GM23338 (cell line): ENCODE measurements at regions not wholly inside any gene's neighbourhood (a gene's known extent, or its start where the extent isn't known, plus 50 kb on each side); places are given as distances from the start of the nearest gene placed in this dataset.

Experiments used
- ATAC-seq: fragments of 200-7000 bp; cut with Tn5 transposase; 3 replicates; pipeline ENCODE4 v1.9.1; 2020
- DNase-seq: peaks from one replicate; pipeline ENCODE4 v3.0.0-alpha.2; 2015; ENCODE audit warnings: low spot score
- H2AFZ ChIP-seq: fragments of 200-600 bp; sonication (generic); 2 replicates; pipeline ENCODE4 v1.8.0; 2016; ENCODE audit warnings: antibody characterized with exemption, mild to moderate bottlenecking, moderate library complexity
- H3F3A ChIP-seq: fragments of 200-600 bp; sonication (generic); replicated peaks from 2 replicates; pipeline ENCODE4 v1.8.0; 2017; ENCODE audit warnings: antibody characterized with exemption, mixed run types, low read depth
- H3K27ac ChIP-seq: fragments of 200-600 bp; sonication (generic); 2 replicates; pipeline ENCODE4 v1.6.1; 2016; ENCODE audit warnings: low read depth
- H3K27me3 ChIP-seq: fragments of 200-600 bp; sonication (generic); 2 replicates; pipeline ENCODE4 v1.8.0; 2016; ENCODE audit warnings: mild to moderate bottlenecking, mixed run types, moderate library complexity; ENCODE audit not compliant: insufficient read depth
- H3K36me3 ChIP-seq: fragments of 200-600 bp; sonication (generic); 2 replicates; pipeline ENCODE4 v1.8.0; 2016; ENCODE audit warnings: mild to moderate bottlenecking; ENCODE audit not compliant: insufficient read depth
- H3K4me1 ChIP-seq: fragments of 200-600 bp; sonication (generic); 2 replicates; pipeline ENCODE4 v1.8.0; 2016; ENCODE audit warnings: mild to moderate bottlenecking, moderate library complexity; ENCODE audit not compliant: insufficient read depth
- H3K4me2 ChIP-seq: fragments of 200-600 bp; sonication (generic); 2 replicates; pipeline ENCODE4 v1.7.1; 2017; ENCODE audit warnings: mixed run types
- H3K4me3 ChIP-seq: fragments of 200-600 bp; sonication (generic); 2 replicates; pipeline ENCODE4 v1.6.1; 2016; ENCODE audit warnings: mixed run types
- H3K79me2 ChIP-seq: fragments of 200-600 bp; sonication (generic); replicated peaks from 2 replicates; pipeline ENCODE4 v1.8.0; 2017; ENCODE audit warnings: mild to moderate bottlenecking; ENCODE audit not compliant: insufficient read depth
- H3K9me2 ChIP-seq: fragments of 200-600 bp; sonication (generic); 2 replicates; pipeline ENCODE4 v1.8.0; 2017; ENCODE audit not compliant: insufficient read depth
- H4K20me1 ChIP-seq: fragments of 200-600 bp; sonication (generic); replicated peaks from 2 replicates; pipeline ENCODE4 v1.8.0; 2017; ENCODE audit warnings: mild to moderate bottlenecking; ENCODE audit not compliant: insufficient read depth
- H3K27ac Mint-ChIP-seq: 2 replicates; pipeline ENCODE4 v1.8.0; 2020; ENCODE audit warnings: inconsistent platforms, mild to moderate bottlenecking, moderate library complexity, mixed read lengths
- H3K27me3 Mint-ChIP-seq: 3 replicates; pipeline ENCODE4 v1.8.0; 2022; ENCODE audit warnings: low read depth, mild to moderate bottlenecking, moderate library complexity, mixed read lengths, inconsistent platforms; ENCODE audit not compliant: insufficient read depth, poor library complexity
- H3K36me3 Mint-ChIP-seq: 3 replicates; pipeline ENCODE4 v1.8.0; 2021; ENCODE audit warnings: low read depth, mild to moderate bottlenecking, inconsistent platforms, moderate library complexity, mixed read lengths
- H3K4me1 Mint-ChIP-seq: 3 replicates; pipeline ENCODE4 v1.8.0; 2020; ENCODE audit warnings: mild to moderate bottlenecking, inconsistent platforms, mixed read lengths
- H3K4me3 Mint-ChIP-seq: 3 replicates; pipeline ENCODE4 v1.8.0; 2021; ENCODE audit warnings: moderate library complexity, mild to moderate bottlenecking, inconsistent platforms, mixed read lengths
- H3K9me3 Mint-ChIP-seq: 3 replicates; pipeline ENCODE4 v1.8.0; 2020; ENCODE audit warnings: moderate library complexity, mild to moderate bottlenecking, inconsistent platforms, mixed read lengths
- CREB1 ChIP-seq: fragments of 250-450 bp; sonication (Bioruptor Pico); IDR thresholded peaks from 2 replicates; pipeline ENCODE4 v1.5.0; 2020; ENCODE audit warnings: low read depth, mild to moderate bottlenecking, moderate library complexity
- EZH2 ChIP-seq: fragments of 200-600 bp; sonication (generic); IDR thresholded peaks from one replicate; pipeline ENCODE4 v1.8.0; 2017; ENCODE audit warnings: antibody characterized with exemption, mild to moderate bottlenecking, low read depth; ENCODE audit not compliant: unreplicated experiment
- EZH2phosphoT487 ChIP-seq: fragments of 200-600 bp; sonication (generic); IDR thresholded peaks from one replicate; pipeline ENCODE4 v1.8.1; 2018; ENCODE audit warnings: antibody characterized with exemption; ENCODE audit not compliant: unreplicated experiment
- JUNB ChIP-seq: IDR thresholded peaks from one replicate; pipeline ENCODE4 v1.6.1; 2016; ENCODE audit warnings: antibody characterized with exemption; ENCODE audit not compliant: unreplicated experiment
- NANOG ChIP-seq: IDR thresholded peaks from 2 replicates; pipeline ENCODE4 v1.6.1; 2016; ENCODE audit warnings: antibody characterized with exemption, borderline replicate concordance
- POLR2AphosphoS5 ChIP-seq: IDR thresholded peaks from 2 replicates; pipeline ENCODE4 v1.6.1; 2016; ENCODE audit warnings: antibody characterized with exemption, low read depth
- STAT1 ChIP-seq: IDR thresholded peaks from one replicate; pipeline ENCODE4 v1.6.1; 2016; ENCODE audit warnings: antibody characterized with exemption; ENCODE audit not compliant: unreplicated experiment
- ZNF114 ChIP-seq: fragments of 250-450 bp; sonication (Bioruptor Pico); IDR thresholded peaks from 2 replicates; pipeline ENCODE4 v1.5.0; 2020; ENCODE audit warnings: mild to moderate bottlenecking, moderate library complexity
- ZNF331 ChIP-seq: fragments of 250-450 bp; sonication (Bioruptor Pico); IDR thresholded peaks from 2 replicates; pipeline ENCODE4 v1.5.0; 2020; ENCODE audit warnings: low read depth, mild to moderate bottlenecking, moderate library complexity
- TF ChIP-seq, protein P1 (sequence below): IDR thresholded peaks from one replicate; pipeline ENCODE4 v1.6.1; 2018; ENCODE audit warnings: antibody characterized with exemption; ENCODE audit not compliant: unreplicated experiment
- TF ChIP-seq, protein P2 (sequence below), 2 experiments: fragments of 200-600 bp in 1 of 2; sonication (generic) in 1 of 2; conservative IDR thresholded peaks; 2 replicates each; pipeline versions ENCODE4 v1.5.1 to v1.6.1; 2016 to 2017; ENCODE audit warnings: antibody characterized with exemption in 2 of 2, low read depth in 2 of 2, mild to moderate bottlenecking in 2 of 2, moderate library complexity in 1 of 2
- TF ChIP-seq, protein P3 (sequence below): IDR thresholded peaks from 2 replicates; pipeline ENCODE4 v1.6.1; 2016; ENCODE audit warnings: antibody characterized with exemption
- TF ChIP-seq, protein P4 (sequence below): fragments of 250-450 bp; sonication (Bioruptor Pico); IDR thresholded peaks from 2 replicates; pipeline ENCODE4 v1.5.0; 2020; ENCODE audit warnings: mild to moderate bottlenecking, moderate library complexity

GRCh38 chr3:182261041-182261440, 532.3 kb upstream of the ATP11B start:
- Histone ChIP-seq H3K4me1 (peaks cover 7% of the 10 kb centered on the region; the same call in 1 of the 2 replicates), H2AFZ (no peak overlapping the region), H3K36me3 (no peaks in the 10 kb centered on the region), H3F3A (no peaks in the 10 kb centered on the region), H3K4me2 (no peak overlapping the region), H3K79me2 (no peaks in the 10 kb centered on the region), H3K9me2 (no peaks in the 10 kb centered on the region), H4K20me1 (no peaks in the 10 kb centered on the region), H3K27me3 (no peaks in the 10 kb centered on the region), H3K27ac (no peak overlapping the region), H3K4me3 (no peak overlapping the region)
- ATAC-seq (no peak), DNase-seq (no peak)
- no peaks in the 10 kb centered on the region for H3K36me3 Mint-ChIP-seq
- peaks cover 1% of the 10 kb centered on the region for H3K27me3 Mint-ChIP-seq
- no peaks in the 10 kb centered on the region for H3K9me3 Mint-ChIP-seq
- H3K4me1 Mint-ChIP-seq = peaks cover 13% of the 10 kb centered on the region; the same call in 2 of the 3 replicates
- H3K4me3 Mint-ChIP-seq = no peak overlapping the region
- TF ChIP-seq STAT1 (no peak), EZH2phosphoT487 (no peak), EZH2 (no peak), CREB1 (CRISPR knock-in tag) (no peak), NANOG (no peak), JUNB (no peak), ZNF331 (CRISPR knock-in tag) (no peak), POLR2AphosphoS5 (no peak), ZNF114 (CRISPR knock-in tag) (no peak)
- TF ChIP-seq, protein P1, sequence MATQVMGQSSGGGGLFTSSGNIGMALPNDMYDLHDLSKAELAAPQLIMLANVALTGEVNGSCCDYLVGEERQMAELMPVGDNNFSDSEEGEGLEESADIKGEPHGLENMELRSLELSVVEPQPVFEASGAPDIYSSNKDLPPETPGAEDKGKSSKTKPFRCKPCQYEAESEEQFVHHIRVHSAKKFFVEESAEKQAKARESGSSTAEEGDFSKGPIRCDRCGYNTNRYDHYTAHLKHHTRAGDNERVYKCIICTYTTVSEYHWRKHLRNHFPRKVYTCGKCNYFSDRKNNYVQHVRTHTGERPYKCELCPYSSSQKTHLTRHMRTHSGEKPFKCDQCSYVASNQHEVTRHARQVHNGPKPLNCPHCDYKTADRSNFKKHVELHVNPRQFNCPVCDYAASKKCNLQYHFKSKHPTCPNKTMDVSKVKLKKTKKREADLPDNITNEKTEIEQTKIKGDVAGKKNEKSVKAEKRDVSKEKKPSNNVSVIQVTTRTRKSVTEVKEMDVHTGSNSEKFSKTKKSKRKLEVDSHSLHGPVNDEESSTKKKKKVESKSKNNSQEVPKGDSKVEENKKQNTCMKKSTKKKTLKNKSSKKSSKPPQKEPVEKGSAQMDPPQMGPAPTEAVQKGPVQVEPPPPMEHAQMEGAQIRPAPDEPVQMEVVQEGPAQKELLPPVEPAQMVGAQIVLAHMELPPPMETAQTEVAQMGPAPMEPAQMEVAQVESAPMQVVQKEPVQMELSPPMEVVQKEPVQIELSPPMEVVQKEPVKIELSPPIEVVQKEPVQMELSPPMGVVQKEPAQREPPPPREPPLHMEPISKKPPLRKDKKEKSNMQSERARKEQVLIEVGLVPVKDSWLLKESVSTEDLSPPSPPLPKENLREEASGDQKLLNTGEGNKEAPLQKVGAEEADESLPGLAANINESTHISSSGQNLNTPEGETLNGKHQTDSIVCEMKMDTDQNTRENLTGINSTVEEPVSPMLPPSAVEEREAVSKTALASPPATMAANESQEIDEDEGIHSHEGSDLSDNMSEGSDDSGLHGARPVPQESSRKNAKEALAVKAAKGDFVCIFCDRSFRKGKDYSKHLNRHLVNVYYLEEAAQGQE = no peak
- TF ChIP-seq, protein P2, sequence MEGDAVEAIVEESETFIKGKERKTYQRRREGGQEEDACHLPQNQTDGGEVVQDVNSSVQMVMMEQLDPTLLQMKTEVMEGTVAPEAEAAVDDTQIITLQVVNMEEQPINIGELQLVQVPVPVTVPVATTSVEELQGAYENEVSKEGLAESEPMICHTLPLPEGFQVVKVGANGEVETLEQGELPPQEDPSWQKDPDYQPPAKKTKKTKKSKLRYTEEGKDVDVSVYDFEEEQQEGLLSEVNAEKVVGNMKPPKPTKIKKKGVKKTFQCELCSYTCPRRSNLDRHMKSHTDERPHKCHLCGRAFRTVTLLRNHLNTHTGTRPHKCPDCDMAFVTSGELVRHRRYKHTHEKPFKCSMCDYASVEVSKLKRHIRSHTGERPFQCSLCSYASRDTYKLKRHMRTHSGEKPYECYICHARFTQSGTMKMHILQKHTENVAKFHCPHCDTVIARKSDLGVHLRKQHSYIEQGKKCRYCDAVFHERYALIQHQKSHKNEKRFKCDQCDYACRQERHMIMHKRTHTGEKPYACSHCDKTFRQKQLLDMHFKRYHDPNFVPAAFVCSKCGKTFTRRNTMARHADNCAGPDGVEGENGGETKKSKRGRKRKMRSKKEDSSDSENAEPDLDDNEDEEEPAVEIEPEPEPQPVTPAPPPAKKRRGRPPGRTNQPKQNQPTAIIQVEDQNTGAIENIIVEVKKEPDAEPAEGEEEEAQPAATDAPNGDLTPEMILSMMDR (conservative IDR thresholded peaks at IDR 0.05; ENCODE audit: low read depth in 2 of 2) = no peak
- TF ChIP-seq, protein P3, sequence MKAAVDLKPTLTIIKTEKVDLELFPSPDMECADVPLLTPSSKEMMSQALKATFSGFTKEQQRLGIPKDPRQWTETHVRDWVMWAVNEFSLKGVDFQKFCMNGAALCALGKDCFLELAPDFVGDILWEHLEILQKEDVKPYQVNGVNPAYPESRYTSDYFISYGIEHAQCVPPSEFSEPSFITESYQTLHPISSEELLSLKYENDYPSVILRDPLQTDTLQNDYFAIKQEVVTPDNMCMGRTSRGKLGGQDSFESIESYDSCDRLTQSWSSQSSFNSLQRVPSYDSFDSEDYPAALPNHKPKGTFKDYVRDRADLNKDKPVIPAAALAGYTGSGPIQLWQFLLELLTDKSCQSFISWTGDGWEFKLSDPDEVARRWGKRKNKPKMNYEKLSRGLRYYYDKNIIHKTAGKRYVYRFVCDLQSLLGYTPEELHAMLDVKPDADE = no peak
- TF ChIP-seq, protein P4, sequence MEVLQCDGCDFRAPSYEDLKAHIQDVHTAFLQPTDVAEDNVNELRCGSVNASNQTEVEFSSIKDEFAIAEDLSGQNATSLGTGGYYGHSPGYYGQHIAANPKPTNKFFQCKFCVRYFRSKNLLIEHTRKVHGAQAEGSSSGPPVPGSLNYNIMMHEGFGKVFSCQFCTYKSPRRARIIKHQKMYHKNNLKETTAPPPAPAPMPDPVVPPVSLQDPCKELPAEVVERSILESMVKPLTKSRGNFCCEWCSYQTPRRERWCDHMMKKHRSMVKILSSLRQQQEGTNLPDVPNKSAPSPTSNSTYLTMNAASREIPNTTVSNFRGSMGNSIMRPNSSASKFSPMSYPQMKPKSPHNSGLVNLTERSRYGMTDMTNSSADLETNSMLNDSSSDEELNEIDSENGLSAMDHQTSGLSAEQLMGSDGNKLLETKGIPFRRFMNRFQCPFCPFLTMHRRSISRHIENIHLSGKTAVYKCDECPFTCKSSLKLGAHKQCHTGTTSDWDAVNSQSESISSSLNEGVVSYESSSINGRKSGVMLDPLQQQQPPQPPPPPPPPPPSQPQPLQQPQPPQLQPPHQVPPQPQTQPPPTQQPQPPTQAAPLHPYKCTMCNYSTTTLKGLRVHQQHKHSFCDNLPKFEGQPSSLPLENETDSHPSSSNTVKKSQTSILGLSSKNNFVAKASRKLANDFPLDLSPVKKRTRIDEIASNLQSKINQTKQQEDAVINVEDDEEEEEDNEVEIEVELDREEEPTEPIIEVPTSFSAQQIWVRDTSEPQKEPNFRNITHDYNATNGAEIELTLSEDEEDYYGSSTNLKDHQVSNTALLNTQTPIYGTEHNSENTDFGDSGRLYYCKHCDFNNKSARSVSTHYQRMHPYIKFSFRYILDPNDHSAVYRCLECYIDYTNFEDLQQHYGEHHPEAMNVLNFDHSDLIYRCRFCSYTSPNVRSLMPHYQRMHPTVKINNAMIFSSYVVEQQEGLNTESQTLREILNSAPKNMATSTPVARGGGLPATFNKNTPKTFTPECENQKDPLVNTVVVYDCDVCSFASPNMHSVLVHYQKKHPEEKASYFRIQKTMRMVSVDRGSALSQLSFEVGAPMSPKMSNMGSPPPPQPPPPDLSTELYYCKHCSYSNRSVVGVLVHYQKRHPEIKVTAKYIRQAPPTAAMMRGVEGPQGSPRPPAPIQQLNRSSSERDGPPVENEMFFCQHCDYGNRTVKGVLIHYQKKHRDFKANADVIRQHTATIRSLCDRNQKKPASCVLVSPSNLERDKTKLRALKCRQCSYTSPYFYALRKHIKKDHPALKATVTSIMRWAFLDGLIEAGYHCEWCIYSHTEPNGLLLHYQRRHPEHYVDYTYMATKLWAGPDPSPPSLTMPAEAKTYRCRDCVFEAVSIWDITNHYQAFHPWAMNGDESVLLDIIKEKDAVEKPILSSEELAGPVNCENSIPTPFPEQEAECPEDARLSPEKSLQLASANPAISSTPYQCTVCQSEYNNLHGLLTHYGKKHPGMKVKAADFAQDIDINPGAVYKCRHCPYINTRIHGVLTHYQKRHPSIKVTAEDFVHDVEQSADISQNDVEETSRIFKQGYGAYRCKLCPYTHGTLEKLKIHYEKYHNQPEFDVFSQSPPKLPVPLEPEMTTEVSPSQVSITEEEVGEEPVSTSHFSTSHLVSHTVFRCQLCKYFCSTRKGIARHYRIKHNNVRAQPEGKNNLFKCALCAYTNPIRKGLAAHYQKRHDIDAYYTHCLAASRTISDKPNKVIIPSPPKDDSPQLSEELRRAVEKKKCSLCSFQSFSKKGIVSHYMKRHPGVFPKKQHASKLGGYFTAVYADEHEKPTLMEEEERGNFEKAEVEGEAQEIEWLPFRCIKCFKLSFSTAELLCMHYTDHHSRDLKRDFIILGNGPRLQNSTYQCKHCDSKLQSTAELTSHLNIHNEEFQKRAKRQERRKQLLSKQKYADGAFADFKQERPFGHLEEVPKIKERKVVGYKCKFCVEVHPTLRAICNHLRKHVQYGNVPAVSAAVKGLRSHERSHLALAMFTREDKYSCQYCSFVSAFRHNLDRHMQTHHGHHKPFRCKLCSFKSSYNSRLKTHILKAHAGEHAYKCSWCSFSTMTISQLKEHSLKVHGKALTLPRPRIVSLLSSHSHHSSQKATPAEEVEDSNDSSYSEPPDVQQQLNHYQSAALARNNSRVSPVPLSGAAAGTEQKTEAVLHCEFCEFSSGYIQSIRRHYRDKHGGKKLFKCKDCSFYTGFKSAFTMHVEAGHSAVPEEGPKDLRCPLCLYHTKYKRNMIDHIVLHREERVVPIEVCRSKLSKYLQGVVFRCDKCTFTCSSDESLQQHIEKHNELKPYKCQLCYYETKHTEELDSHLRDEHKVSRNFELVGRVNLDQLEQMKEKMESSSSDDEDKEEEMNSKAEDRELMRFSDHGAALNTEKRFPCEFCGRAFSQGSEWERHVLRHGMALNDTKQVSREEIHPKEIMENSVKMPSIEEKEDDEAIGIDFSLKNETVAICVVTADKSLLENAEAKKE = no peak
- H3K27ac Mint-ChIP-seq = no peak overlapping the region
